Astrocyte (in vitro differentiated cells and primary cell): ENCODE measurements at regions not wholly inside any gene's neighbourhood (a gene's known extent, or its start where the extent isn't known, plus 50 kb on each side); places are given as distances from the start of the nearest gene placed in this dataset.

ENCODE experiments used
- DNase-seq: peaks from one replicate; pipeline ENCODE4 v3.0.0-alpha.2; 2010; ENCODE audit warnings: low read depth
- FAIRE-seq: peaks from 2 replicates; lab custom pipeline; 2011; peaks lifted over from hg19 to GRCh38; lab: Jason Lieb, UNC
- H2AFZ ChIP-seq: 2 replicates; pipeline ENCODE4 v1.6.0; 2012; ENCODE audit warnings: low read depth, low read length, inconsistent platforms
- H3K27ac ChIP-seq: 2 replicates; pipeline ENCODE4 v1.5.1; 2011; ENCODE audit warnings: low read depth, low read length, inconsistent platforms
- H3K27me3 ChIP-seq: 2 replicates; pipeline ENCODE4 v1.6.0; 2011; ENCODE audit warnings: low read length, inconsistent platforms; ENCODE audit not compliant: insufficient read depth
- H3K36me3 ChIP-seq: 2 replicates; pipeline ENCODE4 v1.5.1; 2011; ENCODE audit warnings: low read length, inconsistent platforms; ENCODE audit not compliant: insufficient read depth
- H3K4me1 ChIP-seq: 2 replicates; pipeline ENCODE4 v1.5.1; 2011; ENCODE audit warnings: low read length, inconsistent platforms; ENCODE audit not compliant: insufficient read depth
- H3K4me2 ChIP-seq: 2 replicates; pipeline ENCODE4 v1.6.0; 2012; ENCODE audit warnings: low read length, inconsistent platforms
- H3K4me3 ChIP-seq: 2 replicates; pipeline ENCODE4 v1.5.1; 2011; ENCODE audit warnings: low read depth, mild to moderate bottlenecking, low read length, inconsistent platforms; ENCODE audit not compliant: insufficient read depth
- H3K79me2 ChIP-seq: 2 replicates; pipeline ENCODE4 v1.6.0; 2012; ENCODE audit warnings: mild to moderate bottlenecking, low read length, inconsistent platforms; ENCODE audit not compliant: insufficient read depth
- H3K9ac ChIP-seq: 2 replicates; pipeline ENCODE4 v1.6.0; 2012; ENCODE audit warnings: mild to moderate bottlenecking, low read length, inconsistent platforms
- H3K9me3 ChIP-seq: 2 replicates; pipeline ENCODE4 v1.5.1; 2012; ENCODE audit warnings: low read depth, mild to moderate bottlenecking, low read length, inconsistent platforms; ENCODE audit not compliant: insufficient read depth
- H4K20me1 ChIP-seq: 2 replicates; pipeline ENCODE4 v1.6.0; 2012; ENCODE audit warnings: low read length, inconsistent platforms; ENCODE audit not compliant: insufficient read depth
- H3K27ac Mint-ChIP-seq: one replicate; pipeline ENCODE4 v1.8.0; 2021; ENCODE audit warnings: mild to moderate bottlenecking, mixed read lengths; ENCODE audit not compliant: unreplicated experiment
- H3K27me3 Mint-ChIP-seq: one replicate; pipeline ENCODE4 v1.8.0; 2021; ENCODE audit warnings: low read depth, mixed read lengths; ENCODE audit not compliant: unreplicated experiment
- H3K36me3 Mint-ChIP-seq: one replicate; pipeline ENCODE4 v1.8.0; 2021; ENCODE audit warnings: low read depth, mixed read lengths; ENCODE audit not compliant: unreplicated experiment
- H3K4me1 Mint-ChIP-seq: one replicate; pipeline ENCODE4 v1.8.0; 2021; ENCODE audit warnings: low read depth, mixed read lengths; ENCODE audit not compliant: unreplicated experiment
- H3K4me3 Mint-ChIP-seq: one replicate; pipeline ENCODE4 v1.8.0; 2021; ENCODE audit warnings: mild to moderate bottlenecking, moderate library complexity, mixed read lengths; ENCODE audit not compliant: unreplicated experiment
- H3K9me3 Mint-ChIP-seq: one replicate; pipeline ENCODE4 v1.8.0; 2021; ENCODE audit warnings: mild to moderate bottlenecking, mixed read lengths; ENCODE audit not compliant: unreplicated experiment
- CTCF ChIP-seq: IDR thresholded peaks from 2 replicates; pipeline ENCODE4 v1.5.1; 2011; ENCODE audit warnings: low read depth, mild to moderate bottlenecking, inconsistent platforms, low read length, moderate library complexity; ENCODE audit not compliant: insufficient read depth
- EZH2 ChIP-seq: IDR thresholded peaks from 2 replicates; pipeline ENCODE4 v1.6.1; 2012; ENCODE audit warnings: mild to moderate bottlenecking, low read length, inconsistent platforms; ENCODE audit not compliant: insufficient read depth

GRCh38 chr16:73408716-73409115 is 360.8 kb upstream of the ZFHX3 start:
- Histone ChIP-seq H3K9ac (no peak overlapping the region), H3K9me3 (no peaks in the 10 kb centered on the region), H3K4me3 (no peak overlapping the region), H4K20me1 (no peaks in the 10 kb centered on the region), H3K79me2 (no peaks in the 10 kb centered on the region), H3K27me3 (peaks cover 2% of the 10 kb centered on the region), H3K36me3 (no peaks in the 10 kb centered on the region), H3K27ac (no peak overlapping the region), H3K4me2 (no peak overlapping the region), H2AFZ (no peak overlapping the region), H3K4me1 (no peaks in the 10 kb centered on the region)
- H3K27ac Mint-ChIP-seq = no peak overlapping the region
- H3K36me3 Mint-ChIP-seq = no peaks in the 10 kb centered on the region
- FAIRE-seq (no peak), DNase-seq (no peak)
- no peak overlapping the region for H3K4me3 Mint-ChIP-seq
- H3K27me3 Mint-ChIP-seq = peaks cover 22% of the 10 kb centered on the region
- no peak for TF ChIP-seq CTCF
- TF ChIP-seq EZH2 = no peak
- no peaks in the 10 kb centered on the region for H3K4me1 Mint-ChIP-seq
- no peaks in the 10 kb centered on the region for H3K9me3 Mint-ChIP-seq

- Mint-ChIP-seq H3K4me3 (no peak overlapping the region), H3K27ac (no peak overlapping the region), H3K9me3 (no peaks in the 10 kb centered on the region), H3K27me3 (peaks cover 22% of the 10 kb centered on the region), H3K36me3 (no peaks in the 10 kb centered on the region), H3K4me1 (no peaks in the 10 kb centered on the region)
- no peak overlapping the region for H3K4me2 ChIP-seq
- no peaks in the 10 kb centered on the region for H3K36me3 ChIP-seq
- no peaks in the 10 kb centered on the region for H3K9me3 ChIP-seq
- H2AFZ ChIP-seq = no peak overlapping the region
- no peak overlapping the region for H3K27ac ChIP-seq
- no peaks in the 10 kb centered on the region for H4K20me1 ChIP-seq
- no peaks in the 10 kb centered on the region for H3K4me1 ChIP-seq
- DNase-seq = no peak
- no peaks in the 10 kb centered on the region for H3K79me2 ChIP-seq
- no peak overlapping the region for H3K9ac ChIP-seq
- FAIRE-seq = no peak
- no peak for TF ChIP-seq CTCF
- TF ChIP-seq EZH2 = no peak
- no peak overlapping the region for H3K4me3 ChIP-seq
- peaks cover 3% of the 10 kb centered on the region for H3K27me3 ChIP-seq
These were observed 360.4 kb upstream of the ZFHX3 start for GRCh38 chr16:73408311-73408710.

GRCh38 chr16:73405851-73406250 is 357.9 kb upstream of the ZFHX3 start:
- H3K4me3 ChIP-seq = no peak overlapping the region
- TF ChIP-seq CTCF (no peak), EZH2 (no peak)
- no peak overlapping the region for H3K4me3 Mint-ChIP-seq
- peaks cover 3% of the 10 kb centered on the region for H3K27me3 ChIP-seq
- no peaks in the 10 kb centered on the region for H3K9me3 Mint-ChIP-seq
- no peaks in the 10 kb centered on the region for H3K4me1 Mint-ChIP-seq
- FAIRE-seq (no peak), DNase-seq (no peak)
- H3K79me2 ChIP-seq = no peaks in the 10 kb centered on the region
- H3K36me3 ChIP-seq = no peaks in the 10 kb centered on the region
- no peak overlapping the region for H2AFZ ChIP-seq
- H4K20me1 ChIP-seq = no peaks in the 10 kb centered on the region
- H3K27me3 Mint-ChIP-seq = peaks cover 20% of the 10 kb centered on the region
- no peak overlapping the region for H3K4me2 ChIP-seq
- no peaks in the 10 kb centered on the region for H3K4me1 ChIP-seq
- H3K9me3 ChIP-seq = no peaks in the 10 kb centered on the region
- H3K27ac ChIP-seq = no peak overlapping the region
- no peak overlapping the region for H3K9ac ChIP-seq
- no peaks in the 10 kb centered on the region for H3K36me3 Mint-ChIP-seq
- H3K27ac Mint-ChIP-seq = no peak overlapping the region
